ENCODE measurements at regions not wholly inside any gene's neighbourhood (a gene's known extent, or its start where the extent isn't known, plus 50 kb on each side); places are given as distances from the start of the nearest gene placed in this dataset.

DNA sequence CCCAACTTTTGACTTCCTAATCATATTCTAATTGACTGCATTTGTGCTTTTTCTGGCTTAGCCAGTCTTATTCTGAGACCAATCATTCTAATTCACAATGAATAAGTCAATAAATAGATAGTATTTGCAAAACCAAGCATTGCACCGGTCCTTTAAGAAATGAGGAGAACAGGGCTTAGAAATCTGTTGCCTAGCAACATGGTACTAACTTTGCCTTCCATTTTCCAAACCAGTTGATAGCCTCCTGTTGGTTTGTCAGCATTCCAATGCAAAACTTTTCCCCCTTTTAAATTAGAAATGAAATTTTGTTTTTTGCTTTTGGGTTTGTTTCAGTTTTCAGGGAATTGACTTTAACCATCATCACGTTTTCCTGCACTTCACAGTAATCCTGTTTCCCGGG, 603.5 kb upstream of the NRP1 start:
- no peaks in the 10 kb centered on the region for H3K27me3 ChIP-seq
- in situ Hi-C loops (cut with MboI; ENCODE audit: low pct_ligation_motif_present in 1 of 4, low pct_unique_long_range_greater_than_20kb in 1 of 4, low sequenced_read_pairs in 3 of 4) (no loop called here), intact Hi-C loops (cut with DNase I; ENCODE audit: low total_unique reads) (no loop called here)
- H3K9me3 ChIP-seq: no peaks in the 10 kb centered on the region
- no peak for TF ChIP-seq EP300 (IDR thresholded peaks at IDR 0.05; ENCODE audit: low read depth)
- TF ChIP-seq POLR2AphosphoS5 (IDR thresholded peaks at IDR 0.05): no peak
- TF ChIP-seq POLR2A (IDR thresholded peaks at IDR 0.05): no peak
- TF ChIP-seq, protein P1, sequence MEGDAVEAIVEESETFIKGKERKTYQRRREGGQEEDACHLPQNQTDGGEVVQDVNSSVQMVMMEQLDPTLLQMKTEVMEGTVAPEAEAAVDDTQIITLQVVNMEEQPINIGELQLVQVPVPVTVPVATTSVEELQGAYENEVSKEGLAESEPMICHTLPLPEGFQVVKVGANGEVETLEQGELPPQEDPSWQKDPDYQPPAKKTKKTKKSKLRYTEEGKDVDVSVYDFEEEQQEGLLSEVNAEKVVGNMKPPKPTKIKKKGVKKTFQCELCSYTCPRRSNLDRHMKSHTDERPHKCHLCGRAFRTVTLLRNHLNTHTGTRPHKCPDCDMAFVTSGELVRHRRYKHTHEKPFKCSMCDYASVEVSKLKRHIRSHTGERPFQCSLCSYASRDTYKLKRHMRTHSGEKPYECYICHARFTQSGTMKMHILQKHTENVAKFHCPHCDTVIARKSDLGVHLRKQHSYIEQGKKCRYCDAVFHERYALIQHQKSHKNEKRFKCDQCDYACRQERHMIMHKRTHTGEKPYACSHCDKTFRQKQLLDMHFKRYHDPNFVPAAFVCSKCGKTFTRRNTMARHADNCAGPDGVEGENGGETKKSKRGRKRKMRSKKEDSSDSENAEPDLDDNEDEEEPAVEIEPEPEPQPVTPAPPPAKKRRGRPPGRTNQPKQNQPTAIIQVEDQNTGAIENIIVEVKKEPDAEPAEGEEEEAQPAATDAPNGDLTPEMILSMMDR (IDR thresholded peaks at IDR 0.05): no peak
- 71 to 92% methylated on average over 3 of the region's 3 CpGs for WGBS, 2 donors (ENCODE audit: low coverage in 1 of 2)
- H3K4me3 ChIP-seq: no peak overlapping the region
- no peaks in the 10 kb centered on the region for H3K4me1 ChIP-seq
- H3K27ac ChIP-seq: no peak overlapping the region
- no peak for DNase-seq
- H3K36me3 ChIP-seq: no peaks in the 10 kb centered on the region

DNA sequence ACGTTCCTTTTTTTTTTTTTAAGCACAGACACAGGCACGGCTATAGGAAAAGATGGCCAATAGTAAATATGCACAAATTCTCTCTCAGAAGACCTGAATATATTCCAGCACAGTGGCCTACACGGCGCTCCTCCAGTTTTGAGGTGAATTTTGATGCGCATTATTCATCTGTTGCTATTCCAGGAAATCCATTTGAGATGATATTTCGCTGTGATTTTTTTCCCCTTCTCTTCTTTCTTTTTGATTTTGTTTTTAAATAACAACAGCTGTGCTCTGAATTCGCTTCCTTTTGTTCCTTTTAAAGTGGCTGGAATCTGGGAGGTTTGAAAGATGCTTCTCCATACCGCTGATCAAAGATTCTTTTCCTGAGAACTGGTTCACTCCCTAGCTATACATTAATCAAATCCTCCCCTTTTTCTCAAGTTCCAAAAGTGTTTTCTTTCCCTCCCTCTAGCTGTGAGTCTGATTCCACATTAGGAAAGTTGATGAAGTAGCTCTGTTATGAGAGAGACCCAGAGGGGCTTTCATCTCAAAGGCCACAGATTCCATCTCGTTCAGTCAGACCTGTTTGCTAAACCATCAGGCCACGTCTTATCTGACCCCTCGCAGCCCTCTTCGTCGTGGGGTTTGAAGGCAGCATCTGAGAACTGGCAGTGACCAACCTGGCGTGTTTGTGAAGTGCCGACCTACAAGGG, 602.7 kb upstream of the NRP1 start:
- Histone ChIP-seq H3K4me3 (no peak overlapping the region), H3K27me3 (no peaks in the 10 kb centered on the region), H3K36me3 (no peaks in the 10 kb centered on the region), H3K4me1 (no peaks in the 10 kb centered on the region), H3K9me3 (no peaks in the 10 kb centered on the region), H3K27ac (no peak overlapping the region)
- no peak for DNase-seq
- intact Hi-C loops (cut with DNase I; ENCODE audit: low total_unique reads): no loop called here
- in situ Hi-C loops (cut with MboI; ENCODE audit: low pct_ligation_motif_present in 1 of 4, low pct_unique_long_range_greater_than_20kb in 1 of 4, low sequenced_read_pairs in 3 of 4): no loop called here
- TF ChIP-seq, protein P1 (IDR thresholded peaks at IDR 0.05): no peak
- no peak for TF ChIP-seq POLR2AphosphoS5 (IDR thresholded peaks at IDR 0.05)
- no peak for TF ChIP-seq POLR2A (IDR thresholded peaks at IDR 0.05)
- no peak for TF ChIP-seq EP300 (IDR thresholded peaks at IDR 0.05; ENCODE audit: low read depth)
- WGBS, 2 donors (ENCODE audit: low coverage in 1 of 2): 72 to 83% methylated on average over 4 to 15 of the region's 15 CpGs

DNA sequence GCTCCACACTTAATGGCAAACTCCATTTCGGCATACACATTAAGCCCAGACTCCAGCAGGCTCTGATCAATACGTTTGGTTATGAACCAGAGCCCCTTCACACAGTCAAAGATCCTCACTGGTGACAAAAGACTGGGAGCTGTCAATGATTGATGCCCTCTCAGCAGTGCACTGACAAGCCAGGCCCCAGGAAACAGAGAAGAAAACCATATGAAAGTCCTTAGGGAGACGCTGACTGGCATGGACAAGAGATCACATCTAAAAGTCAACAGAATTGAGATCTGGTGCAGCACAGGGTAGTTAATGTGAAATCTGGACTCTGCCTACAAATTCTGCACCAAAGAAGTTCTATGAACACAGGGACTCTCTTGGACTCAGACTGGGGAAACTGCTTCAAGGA, 600.9 kb upstream of the NRP1 start:
- Histone ChIP-seq H3K36me3 (no peaks in the 10 kb centered on the region), H3K9me3 (no peaks in the 10 kb centered on the region), H3K4me1 (no peaks in the 10 kb centered on the region), H3K4me3 (no peak overlapping the region), H3K27ac (no peak overlapping the region), H3K27me3 (no peaks in the 10 kb centered on the region)
- in situ Hi-C loops (cut with MboI; ENCODE audit: low pct_ligation_motif_present in 1 of 4, low pct_unique_long_range_greater_than_20kb in 1 of 4, low sequenced_read_pairs in 3 of 4) (no loop called here), intact Hi-C loops (cut with DNase I; ENCODE audit: low total_unique reads) (no loop called here)
- WGBS, 2 donors (ENCODE audit: low coverage in 1 of 2): 51 to 71% methylated on average over 2 to 3 of the region's 3 CpGs
- TF ChIP-seq EP300 (IDR thresholded peaks at IDR 0.05; ENCODE audit: low read depth): no peak
- TF ChIP-seq POLR2AphosphoS5 (IDR thresholded peaks at IDR 0.05): no peak
- TF ChIP-seq POLR2A (IDR thresholded peaks at IDR 0.05): no peak
- TF ChIP-seq, protein P1 (IDR thresholded peaks at IDR 0.05): no peak
- no peak for DNase-seq

DNA sequence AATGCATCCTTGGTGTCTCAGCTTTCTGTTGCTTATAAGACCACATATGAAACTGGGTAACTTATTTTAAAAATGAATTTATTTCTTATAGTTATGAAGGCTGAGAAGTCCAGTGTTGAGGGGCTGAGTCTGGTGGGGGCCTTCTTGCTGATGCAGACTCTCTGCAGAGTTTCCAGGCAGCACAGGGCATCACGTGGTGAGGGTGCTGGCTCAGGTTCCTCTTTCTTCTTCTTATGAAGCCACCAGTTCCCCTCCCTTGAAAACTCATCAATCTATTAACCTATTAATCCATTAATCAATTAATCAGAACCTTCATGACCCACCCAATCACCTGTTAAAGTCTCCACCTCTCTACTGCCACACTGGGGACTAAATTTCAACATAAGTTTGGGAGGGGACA, 595.6 kb upstream of the NRP1 start:
- 83 to 88% methylated on average over 1 of the region's 1 CpG for WGBS, 2 donors (ENCODE audit: low coverage in 1 of 2)

More for the DNA sequence above, 595.6 kb upstream of the NRP1 start:
- Histone ChIP-seq H3K4me3 (no peak overlapping the region), H3K27ac (no peak overlapping the region), H3K36me3 (no peaks in the 10 kb centered on the region), H3K27me3 (no peaks in the 10 kb centered on the region), H3K4me1 (no peaks in the 10 kb centered on the region), H3K9me3 (no peaks in the 10 kb centered on the region)
- intact Hi-C loops (cut with DNase I; ENCODE audit: low total_unique reads) (no loop called here), in situ Hi-C loops (cut with MboI; ENCODE audit: low pct_ligation_motif_present in 1 of 4, low pct_unique_long_range_greater_than_20kb in 1 of 4, low sequenced_read_pairs in 3 of 4) (no loop called here)
- no peak for DNase-seq
- TF ChIP-seq, protein P1 (IDR thresholded peaks at IDR 0.05): no peak
- no peak for TF ChIP-seq EP300 (IDR thresholded peaks at IDR 0.05; ENCODE audit: low read depth)
- TF ChIP-seq POLR2AphosphoS5 (IDR thresholded peaks at IDR 0.05): no peak
- no peak for TF ChIP-seq POLR2A (IDR thresholded peaks at IDR 0.05)
